BJ (cell line): ENCODE measurements at regions not wholly inside any gene's neighbourhood (a gene's known extent, or its start where the extent isn't known, plus 50 kb on each side); places are given as distances from the start of the nearest gene placed in this dataset.

Source experiments
- CTCF ChIA-PET: fragments of 350-600 bp; formaldehyde crosslinking; extraction: SDS; loops from one replicate; lab custom pipeline; 2021; ENCODE audit warnings: antibody characterized with exemption, inconsistent platforms; lab: Yijun Ruan, JAX
- POLR2A ChIA-PET: fragments of 300-600 bp; sonication (Branson Sonifier 250); formaldehyde crosslinking; extraction: SDS; loops from one replicate; lab custom pipeline; 2021; ENCODE audit warnings: antibody characterized with exemption; lab: Charles Lee
- DNase-seq: peaks from one replicate; pipeline ENCODE4 v3.0.0-alpha.2; 2011; ENCODE audit warnings: low read depth
- H3K27me3 ChIP-seq: 2 replicates; pipeline ENCODE4 v1.6.0; 2011; ENCODE audit warnings: low read length; ENCODE audit not compliant: control insufficient read depth, insufficient read depth
- H3K36me3 ChIP-seq: 2 replicates; pipeline ENCODE4 v1.5.1; 2011; ENCODE audit warnings: low read length; ENCODE audit not compliant: control insufficient read depth, insufficient read depth
- H3K4me3 ChIP-seq: 2 replicates; pipeline ENCODE4 v1.5.1; 2011; ENCODE audit warnings: low read depth, mild to moderate bottlenecking, control low read depth, low read length
- TF ChIP-seq, protein P1 (sequence below): IDR thresholded peaks from 2 replicates; pipeline ENCODE4 v1.5.1; 2011; ENCODE audit warnings: low read depth, mild to moderate bottlenecking, control low read depth, inconsistent platforms, low read length, moderate library complexity; ENCODE audit not compliant: insufficient read depth

DNA sequence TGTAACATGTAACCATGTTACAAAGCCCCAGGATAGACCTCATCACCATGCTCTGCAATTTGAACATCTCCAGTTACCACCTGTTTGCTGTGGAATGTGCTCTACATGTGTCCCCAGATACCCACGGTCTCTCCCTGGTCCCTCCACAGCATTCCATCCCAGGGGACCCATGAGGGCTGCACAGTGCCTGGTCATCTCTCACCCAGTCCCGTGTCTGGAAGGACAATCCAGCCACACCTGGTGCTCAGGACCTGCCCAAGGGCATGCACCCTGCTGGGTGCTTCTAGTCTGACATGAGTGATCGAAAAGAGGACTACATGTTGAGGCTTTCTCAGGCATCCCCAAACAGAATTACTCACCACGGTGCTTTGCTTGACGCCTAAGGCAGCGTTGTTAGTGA lies 119.6 kb upstream of the ATP10A start:
- TF ChIP-seq, protein P1, sequence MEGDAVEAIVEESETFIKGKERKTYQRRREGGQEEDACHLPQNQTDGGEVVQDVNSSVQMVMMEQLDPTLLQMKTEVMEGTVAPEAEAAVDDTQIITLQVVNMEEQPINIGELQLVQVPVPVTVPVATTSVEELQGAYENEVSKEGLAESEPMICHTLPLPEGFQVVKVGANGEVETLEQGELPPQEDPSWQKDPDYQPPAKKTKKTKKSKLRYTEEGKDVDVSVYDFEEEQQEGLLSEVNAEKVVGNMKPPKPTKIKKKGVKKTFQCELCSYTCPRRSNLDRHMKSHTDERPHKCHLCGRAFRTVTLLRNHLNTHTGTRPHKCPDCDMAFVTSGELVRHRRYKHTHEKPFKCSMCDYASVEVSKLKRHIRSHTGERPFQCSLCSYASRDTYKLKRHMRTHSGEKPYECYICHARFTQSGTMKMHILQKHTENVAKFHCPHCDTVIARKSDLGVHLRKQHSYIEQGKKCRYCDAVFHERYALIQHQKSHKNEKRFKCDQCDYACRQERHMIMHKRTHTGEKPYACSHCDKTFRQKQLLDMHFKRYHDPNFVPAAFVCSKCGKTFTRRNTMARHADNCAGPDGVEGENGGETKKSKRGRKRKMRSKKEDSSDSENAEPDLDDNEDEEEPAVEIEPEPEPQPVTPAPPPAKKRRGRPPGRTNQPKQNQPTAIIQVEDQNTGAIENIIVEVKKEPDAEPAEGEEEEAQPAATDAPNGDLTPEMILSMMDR, result no peak
- Histone ChIP-seq H3K36me3 (no peaks in the 10 kb centered on the region), H3K27me3 (no peaks in the 10 kb centered on the region), H3K4me3 (no peak overlapping the region)
- no peak for DNase-seq
- POLR2A ChIA-PET, result no interaction called here
- CTCF ChIA-PET, result no interaction called here

DNA sequence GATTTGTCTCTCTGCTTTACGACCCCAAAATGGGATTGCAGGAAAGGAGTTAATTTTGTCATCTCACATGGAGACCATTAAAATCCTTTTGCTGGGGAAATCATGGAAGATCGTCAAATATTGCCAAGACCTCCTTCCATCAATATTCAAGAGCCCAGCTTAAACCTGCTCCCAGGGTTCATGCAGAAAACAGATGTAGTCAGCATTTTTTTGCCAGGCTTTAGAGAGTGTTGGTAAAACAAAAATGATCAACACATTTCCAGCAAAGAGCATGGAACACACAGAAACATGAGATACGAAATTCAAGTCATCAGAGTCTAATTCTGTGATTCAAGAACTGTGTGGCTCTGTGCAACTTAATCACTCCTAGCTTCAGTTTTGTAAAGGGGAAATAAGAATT lies 118.0 kb upstream of the ATP10A start:
- TF ChIP-seq, protein P1, result no peak
- Histone ChIP-seq H3K4me3 (no peak overlapping the region), H3K27me3 (no peaks in the 10 kb centered on the region), H3K36me3 (no peaks in the 10 kb centered on the region)
- DNase-seq, result no peak
- CTCF ChIA-PET, result interaction anchor here (0.7 kb wide), 1 partner anchor 472 kb away, joined by 3 read pairs; no protein-coding TSS in a partner anchor
- POLR2A ChIA-PET, result no interaction called here

DNA sequence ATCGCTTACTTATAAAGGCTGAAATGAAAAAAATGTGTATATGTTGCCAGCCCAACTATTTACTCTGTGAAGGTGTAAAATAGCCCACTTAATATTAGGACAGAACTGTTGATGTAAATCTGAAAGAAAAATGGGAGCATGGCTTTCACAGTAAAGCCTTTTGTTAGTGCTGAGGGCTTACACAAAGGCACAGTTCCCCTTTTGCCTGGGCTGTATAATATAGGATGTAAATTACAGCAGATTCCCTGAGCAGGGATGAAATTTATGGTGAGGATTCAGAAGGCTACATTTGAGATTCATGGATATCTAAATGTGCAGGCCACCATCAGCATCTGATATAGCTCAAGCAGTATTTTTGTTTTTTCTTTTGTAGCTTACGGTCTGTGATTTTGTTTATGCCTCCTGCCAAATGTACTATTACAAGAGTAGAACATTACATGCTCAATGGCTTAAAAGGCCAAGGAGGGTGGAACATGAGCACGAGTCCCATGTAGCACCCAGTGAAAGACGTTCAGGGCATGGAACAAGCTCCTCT lies 109.1 kb upstream of the ATP10A start:
- ChIA-PET POLR2A (no interaction called here), CTCF (no interaction called here)
- H3K4me3 ChIP-seq, result no peak overlapping the region
- TF ChIP-seq, protein P1, result no peak
- no peaks in the 10 kb centered on the region for H3K27me3 ChIP-seq
- no peaks in the 10 kb centered on the region for H3K36me3 ChIP-seq
- DNase-seq, result no peak

DNA sequence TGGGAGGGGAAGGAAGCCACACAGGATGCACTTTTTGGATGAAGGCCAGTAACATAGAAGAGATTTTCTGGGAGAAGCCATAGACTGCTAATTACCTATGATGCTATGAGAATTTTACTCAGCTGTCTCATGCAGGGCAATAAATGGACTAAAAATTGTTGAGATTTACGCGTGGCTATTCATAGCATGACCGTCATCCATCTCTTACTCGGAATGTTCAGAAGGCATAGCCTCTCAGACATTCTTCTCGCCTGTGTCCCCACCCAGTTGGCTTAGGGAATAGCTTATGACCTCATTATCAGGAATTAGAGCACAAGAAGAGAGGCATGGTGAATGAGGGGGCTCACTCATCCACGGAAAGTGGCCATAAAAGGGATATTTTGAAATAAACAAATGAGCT lies 107.9 kb upstream of the ATP10A start:
- ChIA-PET POLR2A (no interaction called here), CTCF (no interaction called here)
- Histone ChIP-seq H3K27me3 (no peaks in the 10 kb centered on the region), H3K36me3 (no peaks in the 10 kb centered on the region), H3K4me3 (no peak overlapping the region)
- no peak for DNase-seq
- TF ChIP-seq, protein P1, result no peak

DNA sequence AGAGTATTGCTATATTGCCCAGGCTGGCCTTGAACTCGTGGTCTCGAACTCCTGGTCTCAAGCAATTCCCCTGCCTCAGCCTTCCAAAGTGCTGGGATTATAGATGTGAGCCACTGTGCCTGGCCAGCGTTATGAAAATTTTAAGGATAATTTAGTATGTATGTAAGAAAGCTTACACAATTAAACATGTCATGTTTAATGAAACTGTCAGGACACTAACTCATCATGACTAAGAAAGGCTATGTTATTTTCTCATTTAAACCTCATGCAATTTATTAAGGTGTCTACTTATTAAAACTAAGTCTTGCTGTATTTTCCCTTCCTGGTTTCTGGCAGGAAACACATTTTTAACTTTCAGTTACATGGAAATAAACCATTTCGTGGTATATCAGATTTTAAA lies 106.8 kb upstream of the ATP10A start:
- Histone ChIP-seq H3K4me3 (no peak overlapping the region), H3K27me3 (no peaks in the 10 kb centered on the region), H3K36me3 (no peaks in the 10 kb centered on the region)
- no peak for DNase-seq
- TF ChIP-seq, protein P1, result no peak
- POLR2A ChIA-PET, result no interaction called here
- CTCF ChIA-PET, result no interaction called here
